ENCODE measurements at regions not wholly inside any gene's neighbourhood (a gene's known extent, or its start where the extent isn't known, plus 50 kb on each side); places are given as distances from the start of the nearest gene placed in this dataset.

GRCh38 chr20:10769700-10770099 lies 95.9 kb upstream of the JAG1 start:
- peak; percentile 42 for DNase-seq (ENCODE audit: low read depth)
- H3K4me3 ChIP-seq (ENCODE audit: low read length): no peak overlapping the region
- no peak for TF ChIP-seq CTCF (IDR thresholded peaks at IDR 0.05; ENCODE audit: insufficient read depth, low read depth, low read length, missing control alignments)

- no peak for TF ChIP-seq CTCF (IDR thresholded peaks at IDR 0.05; ENCODE audit: insufficient read depth, low read depth, low read length, missing control alignments)
- H3K4me3 ChIP-seq (ENCODE audit: low read length): no peak overlapping the region
Measured at GRCh38 chr20:10770753-10771152, 97.0 kb upstream of the JAG1 start.

GRCh38 chr20:10771435-10772140 lies 97.8 kb upstream of the JAG1 start:
- peak; percentile 86 for DNase-seq (ENCODE audit: low read depth)
- no peak overlapping the region for H3K4me3 ChIP-seq (ENCODE audit: low read length)
- no peak for TF ChIP-seq CTCF (IDR thresholded peaks at IDR 0.05; ENCODE audit: insufficient read depth, low read depth, low read length, missing control alignments)

More at GRCh38 chr20:10770753-10771152, 97.0 kb upstream of the JAG1 start:
- DNase-seq (ENCODE audit: low read depth): no peak

- no peak overlapping the region for H3K4me3 ChIP-seq (ENCODE audit: low read length)
- TF ChIP-seq CTCF (IDR thresholded peaks at IDR 0.05; ENCODE audit: insufficient read depth, low read depth, low read length, missing control alignments): no peak
- DNase-seq (ENCODE audit: low read depth): no peak
Measured at GRCh38 chr20:10774357-10774943, 100.7 kb upstream of the JAG1 start.

- no peak for TF ChIP-seq CTCF (IDR thresholded peaks at IDR 0.05; ENCODE audit: insufficient read depth, low read depth, low read length, missing control alignments)
- H3K4me3 ChIP-seq (ENCODE audit: low read length): no peak overlapping the region
- no peak for DNase-seq (ENCODE audit: low read depth)
Measured at GRCh38 chr20:10777710-10778109, 103.9 kb upstream of the JAG1 start.

- H3K4me3 ChIP-seq (ENCODE audit: low read length): no peak overlapping the region
- DNase-seq (ENCODE audit: low read depth): no peak
- no peak for TF ChIP-seq CTCF (IDR thresholded peaks at IDR 0.05; ENCODE audit: insufficient read depth, low read depth, low read length, missing control alignments)
Measured at GRCh38 chr20:10779911-10780310, 106.1 kb upstream of the JAG1 start.

GRCh38 chr20:10780901-10781300 lies 107.1 kb upstream of the JAG1 start:
- TF ChIP-seq CTCF (IDR thresholded peaks at IDR 0.05; ENCODE audit: insufficient read depth, low read depth, low read length, missing control alignments): no peak
- H3K4me3 ChIP-seq (ENCODE audit: low read length): no peak overlapping the region
- no peak for DNase-seq (ENCODE audit: low read depth)

All from epithelial cell of esophagus (primary cell).